HG03039 (cell line): ENCODE measurements at regions not wholly inside any gene's neighbourhood (a gene's known extent, or its start where the extent isn't known, plus 50 kb on each side); places are given as distances from the start of the nearest gene placed in this dataset.

Source experiments
- ATAC-seq: cut with Tn5 transposase; IDR thresholded peaks from one replicate; pipeline ENCODE4 v1.9.1; 2021; ENCODE audit warnings: mild to moderate bottlenecking, moderate library complexity; ENCODE audit not compliant: unreplicated experiment

GRCh38 chr6:104239971-104240370 lies 619.7 kb downstream of the HACE1 start:
- no peak for ATAC-seq

DNA sequence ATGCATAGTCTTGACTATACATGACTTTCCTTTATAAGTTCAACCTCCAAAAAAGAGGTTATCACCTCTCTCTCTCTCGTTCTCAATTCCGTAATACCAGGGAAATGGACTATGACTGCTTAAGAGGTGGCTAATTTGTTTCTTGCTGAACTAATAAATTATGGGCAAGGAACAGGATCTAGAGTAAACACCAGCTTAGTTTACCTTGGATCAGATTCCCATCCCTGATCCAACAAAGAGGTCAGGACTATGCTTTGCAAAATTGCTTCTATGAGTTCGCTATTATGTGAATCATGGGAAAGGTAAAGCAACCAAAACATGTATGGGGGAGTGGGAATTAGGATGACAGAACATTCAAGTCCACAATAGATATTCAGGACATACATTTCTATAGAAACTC lies 630.7 kb downstream of the HACE1 start:
- no peak for ATAC-seq

GRCh38 chr6:104227508-104227907 lies 632.2 kb downstream of the HACE1 start:
- ATAC-seq, result no peak

DNA sequence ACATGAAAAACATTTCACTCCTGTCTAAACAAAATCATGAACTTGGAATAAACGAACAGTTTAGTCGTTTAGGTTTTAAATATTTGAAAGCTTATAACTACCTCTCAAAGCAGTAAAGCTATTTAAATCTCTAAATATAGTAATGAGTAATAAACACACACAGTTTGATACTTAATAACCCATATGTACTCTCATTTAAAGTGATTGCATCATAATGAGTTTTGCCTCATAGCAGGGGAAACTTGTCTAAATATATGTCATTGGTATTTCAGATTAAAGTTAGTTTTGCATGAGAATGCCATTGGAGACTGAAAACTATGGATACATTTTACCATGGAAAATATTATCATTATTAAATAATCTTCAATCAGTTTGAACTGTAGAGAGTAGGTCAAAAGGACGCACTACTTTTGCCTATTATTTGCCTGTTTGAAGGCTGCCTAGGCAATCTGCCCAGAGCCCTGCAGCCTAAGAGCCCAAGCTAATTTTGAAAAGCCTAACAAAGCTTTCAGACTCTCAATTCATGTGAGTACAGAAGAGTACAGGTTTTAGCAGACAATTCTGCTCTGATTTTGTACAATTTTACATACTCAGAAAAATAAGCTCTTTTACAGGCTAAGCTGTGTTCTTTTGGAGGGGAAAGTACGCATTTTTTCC lies 632.8 kb downstream of the HACE1 start:
- ATAC-seq, result no peak

DNA sequence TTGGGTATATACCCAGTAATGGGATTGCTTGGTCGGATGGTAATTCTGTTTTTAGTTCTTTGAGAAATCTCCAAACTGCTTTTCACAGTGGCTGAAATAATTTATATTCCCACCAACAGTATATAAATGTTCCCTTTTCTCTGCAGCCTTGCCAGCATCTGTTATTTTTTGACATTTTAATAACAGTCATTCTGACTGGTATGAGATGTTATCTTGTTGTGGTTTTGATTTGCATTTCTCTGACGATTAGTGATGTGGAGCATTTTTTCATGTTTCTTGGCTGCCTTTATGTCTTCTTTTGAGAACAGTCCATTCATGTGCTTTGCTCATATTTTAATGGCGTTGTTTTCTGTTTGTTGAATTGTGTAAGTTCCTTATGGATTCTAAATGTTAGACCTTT lies 641.6 kb downstream of the HACE1 start:
- ATAC-seq, result no peak

DNA sequence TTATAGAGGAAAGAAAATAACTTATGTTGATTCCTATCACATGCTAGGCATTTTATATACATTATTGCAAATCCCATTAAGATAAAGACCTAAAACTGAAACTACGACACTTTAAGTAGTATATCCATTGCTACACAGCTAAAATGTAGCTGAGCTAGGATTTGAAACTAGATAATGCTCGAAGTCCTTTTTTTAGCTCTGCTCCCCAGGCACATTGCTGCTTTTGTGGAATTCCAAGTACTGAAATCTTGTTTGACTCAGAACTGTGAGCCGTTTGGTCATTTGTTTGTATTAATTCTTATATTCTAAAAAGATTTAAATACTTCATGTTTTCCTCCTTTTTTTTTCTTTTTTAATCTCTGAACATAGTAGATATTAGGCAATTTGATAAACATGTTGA lies 644.8 kb downstream of the HACE1 start:
- no peak for ATAC-seq

GRCh38 chr6:104212977-104213668 lies 646.6 kb downstream of the HACE1 start:
- ATAC-seq, result no peak

- no peak for ATAC-seq
Measured at GRCh38 chr6:104207635-104208034, 652.1 kb downstream of the HACE1 start.

- no peak for ATAC-seq
Measured at GRCh38 chr6:104201557-104201956, 658.2 kb downstream of the HACE1 start.

DNA sequence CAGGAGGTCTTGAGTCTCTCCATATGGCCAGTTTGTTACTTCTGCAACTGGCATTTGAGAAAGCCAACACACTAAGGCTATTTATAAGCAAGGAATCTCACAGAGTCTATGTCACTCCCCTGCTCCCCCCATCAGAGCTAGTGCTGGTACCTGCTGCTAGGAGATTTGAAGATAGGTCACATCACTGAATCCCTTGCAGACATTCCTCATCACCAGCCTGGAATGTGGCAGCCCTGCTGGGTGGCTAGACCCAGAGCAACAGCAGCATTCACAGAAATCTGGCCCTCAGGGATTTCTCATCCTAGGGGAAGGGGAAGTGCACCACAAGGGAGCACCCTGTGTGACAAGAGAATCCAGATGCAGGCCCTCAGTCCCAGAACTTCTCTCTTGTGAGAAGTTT lies 672.1 kb downstream of the HACE1 start:
- no peak for ATAC-seq

GRCh38 chr6:104186831-104187230 lies 672.9 kb downstream of the HACE1 start:
- no peak for ATAC-seq

DNA sequence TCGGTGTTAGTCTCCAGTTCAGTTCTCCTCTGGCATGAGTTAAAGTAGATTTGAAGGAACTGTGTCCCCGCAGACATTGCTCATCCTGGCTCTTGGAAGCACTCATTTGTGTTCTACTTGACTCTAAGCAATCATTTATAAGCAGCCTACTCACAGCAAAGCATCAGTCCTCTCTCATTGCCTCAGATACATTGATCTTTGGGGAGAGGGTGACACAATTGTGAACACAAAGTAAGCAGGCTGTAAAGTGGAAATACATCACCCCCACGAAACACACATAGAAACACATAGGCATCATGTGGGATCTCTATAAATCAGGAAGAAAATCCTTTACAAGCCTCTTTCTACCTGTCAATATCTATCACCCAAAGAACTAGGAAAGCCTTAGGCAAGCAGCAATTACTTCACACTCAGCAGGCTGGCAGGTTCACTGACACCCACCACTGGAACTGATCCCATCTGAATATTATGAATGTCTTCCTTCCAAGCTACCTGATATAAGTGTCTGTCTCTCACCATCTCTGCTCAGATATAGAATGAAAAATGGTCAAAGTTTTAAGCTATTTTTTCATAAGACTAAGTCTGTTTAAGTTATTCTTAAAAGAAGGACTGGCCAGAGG lies 675.8 kb downstream of the HACE1 start:
- no peak for ATAC-seq

DNA sequence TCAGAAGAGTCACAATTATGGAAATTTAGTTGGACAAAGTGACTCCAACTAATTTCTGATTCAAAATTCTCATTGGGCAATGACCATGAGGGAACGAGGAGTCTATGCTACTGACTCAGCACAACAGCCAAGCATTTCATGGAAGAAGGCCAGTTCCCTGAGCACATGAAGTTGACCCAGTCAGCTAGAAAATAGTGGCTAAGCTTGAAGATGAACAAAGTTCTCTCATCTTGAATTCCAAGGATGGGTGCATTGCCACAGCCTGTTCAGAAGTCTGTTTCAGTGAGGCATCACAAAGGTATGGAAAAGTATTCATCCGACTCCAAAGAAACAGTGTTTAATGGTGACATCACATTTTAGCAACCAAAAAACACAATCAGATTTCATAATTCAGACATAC lies 676.9 kb downstream of the HACE1 start:
- ATAC-seq, result no peak

GRCh38 chr6:104173668-104174067 lies 686.1 kb downstream of the HACE1 start:
- no peak for ATAC-seq

- no peak for ATAC-seq
Measured at GRCh38 chr6:104170401-104170800, 689.3 kb downstream of the HACE1 start.

GRCh38 chr6:104166055-104166668 lies 693.6 kb downstream of the HACE1 start:
- no peak for ATAC-seq

- ATAC-seq, result no peak
Measured at GRCh38 chr6:104162036-104162669, 697.6 kb downstream of the HACE1 start.

- ATAC-seq, result no peak
Measured at GRCh38 chr6:104159045-104159618, 700.6 kb downstream of the HACE1 start.

DNA sequence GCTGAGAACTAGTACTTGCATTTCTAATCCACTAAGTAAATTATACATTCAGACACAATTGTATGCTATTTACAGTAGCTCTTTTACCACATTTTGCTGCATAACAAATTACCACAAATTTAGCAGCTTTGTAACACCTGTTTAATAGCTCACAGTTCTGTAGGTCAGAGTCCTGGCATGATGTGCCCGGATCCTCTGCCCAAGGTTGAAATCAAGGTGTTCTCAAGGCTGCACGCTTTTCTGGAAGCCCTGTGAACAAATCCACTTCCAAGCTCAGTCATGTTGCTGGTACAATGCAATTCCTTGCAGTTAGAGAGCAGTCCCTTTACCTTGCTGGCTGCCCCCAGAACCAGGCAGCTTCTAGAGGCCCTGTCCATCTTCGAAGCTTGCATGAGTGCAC lies 716.0 kb downstream of the HACE1 start:
- ATAC-seq, result no peak

GRCh38 chr6:104134876-104135275 lies 724.8 kb downstream of the HACE1 start:
- no peak for ATAC-seq

DNA sequence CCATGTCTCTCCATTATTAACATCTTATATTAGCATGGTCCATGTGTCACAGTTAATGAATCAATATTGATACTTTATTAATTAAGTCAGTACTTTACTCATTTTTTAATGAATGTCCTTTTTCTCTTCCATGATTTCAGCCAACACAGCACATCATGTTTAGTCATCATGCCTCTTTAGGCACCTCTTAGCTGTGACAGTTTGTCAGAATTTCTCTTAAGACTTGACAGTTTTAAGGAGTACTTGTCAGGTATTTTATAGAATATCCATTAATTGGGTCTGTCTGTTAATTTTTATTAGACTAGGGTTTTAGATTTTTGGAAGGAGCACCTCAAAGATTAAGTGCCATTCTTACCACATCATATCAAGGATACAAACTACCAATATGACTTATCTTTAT lies 729.4 kb downstream of the HACE1 start:
- ATAC-seq, result no peak
